ENCODE measurements at regions not wholly inside any gene's neighbourhood (a gene's known extent, or its start where the extent isn't known, plus 50 kb on each side); places are given as distances from the start of the nearest gene placed in this dataset.
"Not testable (repeated sequence)": the region's sequence is repeated elsewhere in the genome, so short reads cannot be mapped to it uniquely, and the experiment has no call there.

DNA sequence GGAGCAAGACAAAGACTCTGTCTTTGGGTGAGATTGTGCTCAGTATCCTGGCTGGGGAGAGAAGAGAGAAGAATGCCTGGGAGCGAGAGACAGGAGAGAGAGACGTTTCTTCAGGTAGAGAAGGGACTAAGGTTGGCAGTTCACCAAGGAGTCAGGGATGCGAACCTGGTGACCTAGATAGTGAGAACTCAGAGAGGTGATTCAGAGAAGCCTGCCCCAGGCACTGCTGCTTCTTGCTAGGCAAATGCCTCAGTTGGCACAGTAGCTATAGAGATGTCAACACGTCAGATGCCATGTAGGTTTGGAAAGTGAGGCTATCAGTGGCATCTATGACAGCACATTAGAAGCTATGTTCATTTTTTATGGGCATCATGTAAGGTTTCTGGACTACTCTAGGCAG lies 231.6 kb upstream of the VLDLR start:
- H3K4me3 ChIP-seq (ENCODE audit: low read depth, low read length) = no peak overlapping the region
- H3K27me3 ChIP-seq = no peaks in the 10 kb centered on the region
- no peaks in the 10 kb centered on the region; the same call in 1 of the 2 replicates for H3K9me3 ChIP-seq
- peaks cover 10% of the 10 kb centered on the region for H3K4me1 ChIP-seq
- no peak for DNase-seq
- TF ChIP-seq, protein P1, sequence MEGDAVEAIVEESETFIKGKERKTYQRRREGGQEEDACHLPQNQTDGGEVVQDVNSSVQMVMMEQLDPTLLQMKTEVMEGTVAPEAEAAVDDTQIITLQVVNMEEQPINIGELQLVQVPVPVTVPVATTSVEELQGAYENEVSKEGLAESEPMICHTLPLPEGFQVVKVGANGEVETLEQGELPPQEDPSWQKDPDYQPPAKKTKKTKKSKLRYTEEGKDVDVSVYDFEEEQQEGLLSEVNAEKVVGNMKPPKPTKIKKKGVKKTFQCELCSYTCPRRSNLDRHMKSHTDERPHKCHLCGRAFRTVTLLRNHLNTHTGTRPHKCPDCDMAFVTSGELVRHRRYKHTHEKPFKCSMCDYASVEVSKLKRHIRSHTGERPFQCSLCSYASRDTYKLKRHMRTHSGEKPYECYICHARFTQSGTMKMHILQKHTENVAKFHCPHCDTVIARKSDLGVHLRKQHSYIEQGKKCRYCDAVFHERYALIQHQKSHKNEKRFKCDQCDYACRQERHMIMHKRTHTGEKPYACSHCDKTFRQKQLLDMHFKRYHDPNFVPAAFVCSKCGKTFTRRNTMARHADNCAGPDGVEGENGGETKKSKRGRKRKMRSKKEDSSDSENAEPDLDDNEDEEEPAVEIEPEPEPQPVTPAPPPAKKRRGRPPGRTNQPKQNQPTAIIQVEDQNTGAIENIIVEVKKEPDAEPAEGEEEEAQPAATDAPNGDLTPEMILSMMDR (IDR thresholded peaks at IDR 0.05; ENCODE audit: low read depth, low read length) = no peak
- H3K36me3 ChIP-seq = no peaks in the 10 kb centered on the region

DNA sequence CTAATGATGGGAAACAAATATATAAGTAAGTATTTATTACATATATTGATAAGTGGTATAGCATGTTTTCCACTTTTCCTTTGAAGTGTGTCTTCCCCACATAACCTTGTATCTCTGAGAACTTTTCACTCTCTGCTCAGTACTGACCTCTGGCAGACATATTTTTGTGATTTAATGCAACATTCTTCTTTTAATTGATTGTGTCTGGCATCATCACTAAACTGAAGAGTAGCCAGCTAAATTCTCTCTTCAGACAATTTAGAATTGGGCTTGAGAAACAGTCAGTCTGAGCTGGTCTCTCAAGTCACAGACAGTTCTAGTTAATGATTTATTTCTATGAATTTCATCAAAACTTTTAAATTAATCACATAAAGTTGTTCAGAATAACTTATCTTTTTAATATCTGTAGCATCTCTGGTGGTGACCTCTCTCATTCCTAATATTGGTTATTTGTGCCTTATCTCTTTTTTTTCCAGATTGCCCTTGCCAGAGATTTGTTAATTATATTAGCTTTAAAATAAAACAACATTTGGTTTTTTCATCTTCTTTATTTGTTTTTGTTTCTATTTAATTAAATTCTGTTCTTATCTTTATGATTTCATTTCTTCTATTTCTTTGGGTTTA lies 230.0 kb upstream of the VLDLR start:
- H3K36me3 ChIP-seq; H3K9me3 ChIP-seq; H3K4me3 ChIP-seq (ENCODE audit: low read depth, low read length); H3K27me3 ChIP-seq; DNase-seq: not testable (repeated sequence)
- H3K4me1 ChIP-seq = peaks cover 10% of the 10 kb centered on the region

DNA sequence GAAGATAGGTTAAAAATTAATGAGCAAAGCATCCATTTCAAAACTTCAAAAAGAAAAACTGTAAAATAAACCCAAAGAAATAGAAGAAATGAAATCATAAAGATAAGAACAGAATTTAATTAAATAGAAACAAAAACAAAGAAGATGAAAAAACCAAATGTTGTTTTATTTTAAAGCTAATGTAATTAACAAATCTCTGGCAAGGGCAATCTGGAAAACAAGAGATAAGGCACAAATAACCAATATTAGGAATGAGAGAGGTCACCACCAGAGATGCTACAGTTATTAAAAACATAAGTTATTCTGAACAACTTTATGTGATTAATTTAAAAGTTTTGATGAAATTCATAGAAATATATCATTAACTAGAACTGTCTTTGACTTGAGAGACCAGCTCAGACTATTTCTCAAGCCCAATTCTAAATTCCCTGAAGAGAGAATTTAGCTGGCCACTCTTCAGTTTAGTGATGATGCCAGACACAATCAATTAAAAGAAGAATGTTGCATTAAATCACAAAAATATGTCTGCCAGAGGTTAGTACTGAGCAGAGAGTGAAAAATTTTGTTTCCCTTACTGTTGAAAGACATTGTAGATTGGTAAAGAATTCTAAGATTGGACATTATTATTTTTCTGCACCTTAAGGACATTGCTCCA lies 227.4 kb upstream of the VLDLR start:
- DNase-seq = not testable (repeated sequence)

DNA sequence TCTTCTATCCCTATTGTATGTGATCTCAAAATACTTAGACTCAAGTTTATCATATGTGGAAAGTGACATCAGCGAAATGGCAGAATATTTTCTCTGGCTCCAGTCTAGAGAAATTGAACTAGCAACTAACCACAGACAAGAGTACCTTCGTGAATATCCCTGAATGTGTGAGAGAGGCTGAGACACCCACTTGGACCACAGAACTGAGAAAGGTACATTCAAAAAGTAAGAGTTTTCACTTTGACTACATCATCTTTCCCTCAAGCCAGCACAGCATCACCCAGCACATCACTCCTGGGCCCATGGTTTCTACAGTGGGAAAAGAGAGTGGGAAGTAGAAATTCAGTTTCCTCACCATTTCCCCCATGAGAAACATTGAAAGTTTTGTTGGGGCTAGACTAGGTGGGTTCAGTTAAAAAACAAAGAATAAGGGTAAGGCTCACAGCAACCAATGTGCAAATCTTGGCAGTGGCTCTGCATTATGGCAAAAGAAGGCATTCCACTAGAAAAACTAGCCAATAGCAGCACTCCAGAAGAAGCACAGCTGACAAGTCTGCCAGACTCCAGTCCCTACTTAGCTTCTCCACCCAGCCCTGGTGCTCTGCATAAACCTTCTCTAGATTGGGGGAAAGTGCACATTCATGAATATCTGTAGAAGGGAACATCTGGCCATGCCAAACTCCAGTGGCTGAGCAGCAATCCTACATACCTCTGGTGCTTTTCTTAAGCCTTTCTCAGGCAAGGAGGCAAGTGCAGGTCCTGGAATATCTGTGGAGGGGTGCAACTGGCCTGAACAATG lies 225.6 kb upstream of the VLDLR start:
- H3K36me3 ChIP-seq = no peaks in the 10 kb centered on the region
- TF ChIP-seq, protein P1 (IDR thresholded peaks at IDR 0.05; ENCODE audit: low read depth, low read length) = no peak
- no peaks in the 10 kb centered on the region for H3K27me3 ChIP-seq
- peaks cover 6% of the 10 kb centered on the region for H3K4me1 ChIP-seq
- H3K4me3 ChIP-seq (ENCODE audit: low read depth, low read length) = no peak overlapping the region
- DNase-seq = no peak
- no peaks in the 10 kb centered on the region for H3K9me3 ChIP-seq

More for the DNA sequence above, 227.4 kb upstream of the VLDLR start:
- peaks cover 10% of the 10 kb centered on the region for H3K4me1 ChIP-seq
- not testable (repeated sequence) for H3K36me3 ChIP-seq; H3K4me3 ChIP-seq (ENCODE audit: low read depth, low read length); H3K9me3 ChIP-seq; H3K27me3 ChIP-seq

DNA sequence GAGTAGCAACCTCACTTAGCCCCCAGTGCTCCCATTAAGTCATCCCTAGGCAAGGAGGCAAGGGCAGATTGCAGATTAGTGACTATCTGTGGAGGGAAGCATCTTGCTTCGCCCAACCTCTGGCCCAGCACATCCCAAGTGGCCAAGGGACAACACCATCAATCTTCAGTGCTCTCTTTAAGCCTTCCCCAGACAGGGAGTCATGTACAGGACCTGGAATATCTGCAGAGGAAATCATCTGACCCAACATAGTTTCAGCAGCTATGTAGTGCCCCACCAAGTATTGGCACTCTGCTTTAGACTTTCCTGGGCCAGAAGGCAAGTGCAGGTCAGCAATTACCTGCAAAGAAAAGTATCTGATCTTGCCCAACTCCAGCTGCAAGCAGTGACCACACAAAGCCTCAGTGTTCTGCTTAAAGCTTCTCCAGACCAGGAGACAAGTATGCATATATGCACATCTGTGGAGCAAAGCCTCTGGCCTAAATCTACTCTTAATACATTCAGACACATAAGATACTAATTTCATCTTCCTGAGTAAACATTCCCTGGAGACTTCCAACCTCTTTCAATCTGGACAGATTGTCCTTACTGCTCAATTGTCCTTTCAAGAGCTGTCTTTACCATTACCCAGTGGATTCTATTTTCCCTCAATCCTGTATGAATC lies 224.8 kb upstream of the VLDLR start:
- DNase-seq = no peak
- H3K4me3 ChIP-seq (ENCODE audit: low read depth, low read length) = no peak overlapping the region
- no peaks in the 10 kb centered on the region for H3K9me3 ChIP-seq
- peaks cover 4% of the 10 kb centered on the region; the same call in 1 of the 2 replicates for H3K4me1 ChIP-seq
- no peaks in the 10 kb centered on the region for H3K36me3 ChIP-seq
- no peaks in the 10 kb centered on the region for H3K27me3 ChIP-seq
- TF ChIP-seq, protein P1 (IDR thresholded peaks at IDR 0.05; ENCODE audit: low read depth, low read length) = no peak

DNA sequence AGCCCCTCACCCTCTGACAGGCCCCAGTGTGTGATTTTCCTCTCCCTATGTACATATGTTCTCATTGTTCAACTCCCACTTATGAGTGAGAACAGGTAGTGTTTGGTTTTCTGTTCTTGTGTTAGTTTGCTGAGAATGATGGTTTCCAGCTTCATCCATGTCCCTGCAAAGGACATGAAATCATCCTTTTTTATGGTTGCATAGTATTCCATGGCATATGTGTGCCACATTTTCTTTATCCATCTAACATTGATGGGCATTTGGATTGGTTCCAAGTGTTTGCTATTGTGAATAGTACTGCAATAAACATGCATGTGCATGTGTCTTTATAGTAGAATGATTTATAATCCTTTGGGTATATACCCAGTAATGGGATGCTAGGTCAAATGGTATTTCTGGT lies 223.7 kb upstream of the VLDLR start:
- H3K4me1 ChIP-seq; DNase-seq; H3K4me3 ChIP-seq (ENCODE audit: low read depth, low read length); H3K36me3 ChIP-seq; H3K27me3 ChIP-seq; H3K9me3 ChIP-seq: not testable (repeated sequence)

DNA sequence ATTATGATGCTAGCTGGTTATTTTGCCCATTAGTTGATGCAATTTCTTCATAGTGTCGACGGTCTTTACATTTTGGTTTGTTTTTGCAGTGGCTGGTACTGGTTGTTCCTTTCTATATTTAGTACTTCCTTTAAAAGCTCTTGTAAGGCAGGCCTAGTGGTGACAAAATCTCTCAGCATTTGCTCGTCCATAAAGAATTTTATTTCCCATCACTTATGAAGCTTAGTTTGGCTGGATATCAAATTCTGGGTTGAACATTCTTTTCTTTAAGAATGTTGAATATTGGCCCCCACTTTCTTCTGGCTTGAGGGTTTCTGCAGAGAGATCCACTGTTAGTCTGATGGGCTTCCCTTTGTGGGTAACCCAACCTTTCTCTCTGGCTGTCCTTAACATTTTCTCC lies 219.8 kb upstream of the VLDLR start:
- DNase-seq; H3K36me3 ChIP-seq; H3K4me1 ChIP-seq; H3K4me3 ChIP-seq (ENCODE audit: low read depth, low read length); H3K9me3 ChIP-seq; H3K27me3 ChIP-seq: not testable (repeated sequence)

DNA sequence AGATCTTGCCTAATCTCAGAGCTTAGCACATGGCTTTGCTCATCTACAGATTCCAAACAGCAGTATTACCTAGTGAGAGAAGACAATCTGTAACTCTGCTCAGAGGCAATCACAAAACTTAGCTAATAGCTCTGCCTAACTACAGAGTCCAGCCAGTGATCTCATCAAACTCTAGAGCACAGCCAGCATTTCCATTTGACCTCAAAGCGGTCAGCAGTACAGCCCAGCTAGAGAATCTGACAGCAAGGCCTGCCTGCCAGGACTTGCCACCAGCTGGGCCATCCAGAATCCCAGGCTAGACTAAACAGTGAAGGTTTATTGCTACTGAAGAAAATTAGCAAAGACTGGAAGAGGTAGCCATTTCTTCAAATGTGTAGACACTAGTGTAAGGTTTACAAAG lies 217.9 kb upstream of the VLDLR start:
- DNase-seq = no peak

More for the DNA sequence above, 217.9 kb upstream of the VLDLR start:
- H3K27me3 ChIP-seq = no peaks in the 10 kb centered on the region
- no peaks in the 10 kb centered on the region for H3K9me3 ChIP-seq
- TF ChIP-seq, protein P1 (IDR thresholded peaks at IDR 0.05; ENCODE audit: low read depth, low read length) = no peak
- no peak overlapping the region for H3K4me3 ChIP-seq (ENCODE audit: low read depth, low read length)
- H3K4me1 ChIP-seq = no peaks in the 10 kb centered on the region
- no peaks in the 10 kb centered on the region for H3K36me3 ChIP-seq

Data from BE2C (cell line).